Mucosa of descending colon (tissue), 3 donors: ENCODE measurements at regions not wholly inside any gene's neighbourhood (a gene's known extent, or its start where the extent isn't known, plus 50 kb on each side); places are given as distances from the start of the nearest gene placed in this dataset.

Experiments used
- ATAC-seq: fragments of 200-7000 bp; cut with Tn5 transposase; one replicate; pipeline ENCODE4 v1.9.1; 2020; ENCODE audit warnings: mild to moderate bottlenecking, moderate library complexity
- DNase-seq, 3 donors: peaks; one replicate each; pipeline ENCODE4 v3.0.0-alpha.2; 2020
- H3K36me3 ChIP-seq: fragments of 200-600 bp; one replicate; pipeline ENCODE4 v1.8.0; 2021; ENCODE audit warnings: low read depth, mild to moderate bottlenecking
- H3K4me1 ChIP-seq: fragments of 200-600 bp; one replicate; pipeline ENCODE4 v1.8.0; 2021; ENCODE audit warnings: low read depth, mild to moderate bottlenecking
- H3K4me3 ChIP-seq: fragments of 200-600 bp; one replicate; pipeline ENCODE4 v1.8.0; 2021; ENCODE audit warnings: mild to moderate bottlenecking
- H3K9me3 ChIP-seq: fragments of 200-600 bp; one replicate; pipeline ENCODE4 v1.8.0; 2021; ENCODE audit warnings: mild to moderate bottlenecking
- intact Hi-C, 2 donors: fragments of 100-400 bp; cut with DNase I in 1 of 2; cut with micrococcal nuclease in 1 of 2; formaldehyde crosslinking; loops; one replicate each; pipeline versions ENCODE4 v1.11.0 to v1.11.1; 2022; cut with DNase I, micrococcal nuclease
- TF ChIP-seq, protein P1 (sequence below): fragments of 200-600 bp; IDR thresholded peaks from one replicate; pipeline ENCODE4 v1.8.0; 2022; ENCODE audit warnings: antibody characterized with exemption, mild to moderate bottlenecking
- donor health status: DM: no; HTN: no; CAD: no; lungs with moderate emphysema.
- donor health status: DM: no; HTN: no; CAD: no.
- donor health status: DM: no; HTN: yes; CAD: no.

DNA sequence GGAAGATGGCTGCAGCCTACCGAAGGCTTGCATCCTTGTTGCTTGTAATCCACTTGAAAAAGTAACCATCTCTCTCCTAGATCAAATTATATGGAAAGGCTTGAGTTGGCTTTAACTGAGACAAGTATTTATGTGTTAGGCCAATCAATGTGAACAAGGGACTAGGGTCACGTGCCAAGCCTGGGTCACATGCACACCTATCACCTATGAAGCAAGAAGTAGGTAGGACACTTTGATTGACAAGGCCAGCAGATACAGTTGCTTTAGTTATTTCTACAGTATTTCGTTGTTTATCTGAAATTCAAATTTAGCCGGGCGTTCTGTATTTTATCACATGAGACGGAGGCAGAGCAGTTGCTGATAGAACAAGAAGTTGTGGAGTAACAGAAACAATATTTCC is 212.3 kb upstream of the OTX2 start:
- intact Hi-C loops: no loop called here
- ATAC-seq (no peak), DNase-seq (no peak)
- H3K9me3 ChIP-seq: no peaks in the 10 kb centered on the region
- TF ChIP-seq, protein P1, sequence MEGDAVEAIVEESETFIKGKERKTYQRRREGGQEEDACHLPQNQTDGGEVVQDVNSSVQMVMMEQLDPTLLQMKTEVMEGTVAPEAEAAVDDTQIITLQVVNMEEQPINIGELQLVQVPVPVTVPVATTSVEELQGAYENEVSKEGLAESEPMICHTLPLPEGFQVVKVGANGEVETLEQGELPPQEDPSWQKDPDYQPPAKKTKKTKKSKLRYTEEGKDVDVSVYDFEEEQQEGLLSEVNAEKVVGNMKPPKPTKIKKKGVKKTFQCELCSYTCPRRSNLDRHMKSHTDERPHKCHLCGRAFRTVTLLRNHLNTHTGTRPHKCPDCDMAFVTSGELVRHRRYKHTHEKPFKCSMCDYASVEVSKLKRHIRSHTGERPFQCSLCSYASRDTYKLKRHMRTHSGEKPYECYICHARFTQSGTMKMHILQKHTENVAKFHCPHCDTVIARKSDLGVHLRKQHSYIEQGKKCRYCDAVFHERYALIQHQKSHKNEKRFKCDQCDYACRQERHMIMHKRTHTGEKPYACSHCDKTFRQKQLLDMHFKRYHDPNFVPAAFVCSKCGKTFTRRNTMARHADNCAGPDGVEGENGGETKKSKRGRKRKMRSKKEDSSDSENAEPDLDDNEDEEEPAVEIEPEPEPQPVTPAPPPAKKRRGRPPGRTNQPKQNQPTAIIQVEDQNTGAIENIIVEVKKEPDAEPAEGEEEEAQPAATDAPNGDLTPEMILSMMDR: no peak
- H3K36me3 ChIP-seq: no peaks in the 10 kb centered on the region
- H3K4me1 ChIP-seq: no peaks in the 10 kb centered on the region
- H3K4me3 ChIP-seq: no peak overlapping the region

DNA sequence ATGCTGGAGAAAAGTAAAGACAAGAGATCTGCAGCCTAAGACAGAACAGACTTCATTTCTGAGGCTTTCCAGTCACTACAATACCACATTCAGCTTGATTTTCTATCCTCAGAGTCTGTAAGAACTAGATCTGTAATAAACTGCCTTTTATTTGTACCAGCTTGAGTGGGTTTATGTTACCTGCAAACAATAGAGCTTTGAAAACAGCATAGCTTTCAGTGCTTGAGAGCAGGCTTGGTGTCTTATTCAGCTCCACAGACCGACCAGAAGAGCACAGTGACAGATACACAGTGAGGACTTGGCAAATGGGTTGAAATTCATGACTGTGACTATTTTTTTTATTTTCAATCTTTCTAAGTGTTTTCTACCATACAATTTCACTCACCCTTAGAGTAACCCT is 207.8 kb upstream of the OTX2 start:
- TF ChIP-seq, protein P1: no peak
- peaks cover 6% of the 10 kb centered on the region for H3K9me3 ChIP-seq
- intact Hi-C loops: no loop called here
- H3K4me3 ChIP-seq: no peak overlapping the region
- no peaks in the 10 kb centered on the region for H3K4me1 ChIP-seq
- no peak for ATAC-seq
- no peak for DNase-seq
- H3K36me3 ChIP-seq: no peaks in the 10 kb centered on the region

DNA sequence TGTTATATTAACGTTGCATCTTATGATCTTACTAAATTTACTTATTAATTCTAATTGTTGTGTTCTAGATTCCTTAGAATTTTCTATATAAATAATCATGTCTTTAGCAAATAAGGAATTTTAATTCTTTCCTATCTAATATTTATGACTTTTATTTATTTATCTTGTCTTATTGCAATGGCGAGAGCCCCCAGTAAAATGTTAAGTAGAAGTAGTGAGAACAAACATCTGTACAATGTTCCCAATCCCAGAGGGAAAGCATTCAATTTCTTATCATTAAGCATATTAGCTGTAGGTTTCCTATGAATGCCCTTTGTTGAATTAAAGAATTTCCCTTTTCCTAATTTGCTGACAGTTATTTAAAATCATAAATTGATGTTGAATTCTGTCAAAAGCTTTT is 203.7 kb upstream of the OTX2 start:
- Histone ChIP-seq H3K4me3 (no peak overlapping the region), H3K4me1 (no peaks in the 10 kb centered on the region), H3K9me3 (peaks cover 6% of the 10 kb centered on the region), H3K36me3 (no peaks in the 10 kb centered on the region)
- TF ChIP-seq, protein P1: no peak
- ATAC-seq: no peak
- DNase-seq: no peak
- intact Hi-C loops: no loop called here

DNA sequence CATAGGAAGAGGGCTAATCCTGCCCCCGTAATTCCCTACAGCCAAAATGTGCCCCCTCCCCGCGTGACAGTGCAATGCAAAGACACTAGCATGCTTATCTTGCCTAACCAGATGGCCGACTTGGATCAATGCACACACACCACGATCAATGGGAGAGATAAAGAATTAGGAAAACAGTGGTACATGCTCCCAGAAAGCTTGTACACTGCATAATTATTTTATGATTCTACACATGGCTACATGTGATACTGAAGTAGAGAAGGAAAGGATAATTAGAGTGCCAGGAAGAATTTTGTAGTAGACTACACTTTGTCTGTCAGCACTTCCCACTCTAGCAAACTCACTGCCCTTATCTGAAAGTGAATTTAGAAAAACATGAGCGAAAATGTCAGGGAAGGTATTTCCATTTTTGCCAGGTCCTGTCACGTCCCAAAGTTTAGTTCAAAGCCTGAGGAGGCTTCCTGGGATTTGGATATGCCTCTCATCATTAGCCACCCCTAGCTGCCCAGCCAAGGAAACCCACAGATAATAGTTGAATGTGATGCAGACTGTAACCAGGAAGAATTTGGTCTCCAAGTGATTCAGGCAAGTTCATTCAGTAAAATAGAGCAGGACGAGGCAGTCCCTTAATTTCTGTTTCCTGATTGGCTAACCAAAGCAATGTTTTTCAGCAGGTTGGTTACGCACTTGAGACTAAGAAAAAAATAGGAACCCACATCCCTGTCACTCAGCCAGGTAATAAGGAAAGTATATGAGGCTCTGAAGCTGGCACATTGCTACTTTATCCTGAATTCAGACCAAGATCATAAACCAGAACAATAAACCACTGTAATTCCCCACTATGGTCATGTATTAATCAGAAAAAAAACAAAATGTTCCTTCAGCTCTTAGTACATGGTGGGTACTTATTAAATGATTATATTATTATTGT is 199.6 kb upstream of the OTX2 start:
- ATAC-seq (peak; percentile 84), DNase-seq (peak in 1 of 3 donors; percentile 7)
- H3K36me3 ChIP-seq: no peaks in the 10 kb centered on the region
- H3K4me3 ChIP-seq: no peak overlapping the region
- H3K9me3 ChIP-seq: peaks cover 6% of the 10 kb centered on the region
- intact Hi-C loops: no loop called here
- H3K4me1 ChIP-seq: no peaks in the 10 kb centered on the region
- TF ChIP-seq, protein P1: no peak

DNA sequence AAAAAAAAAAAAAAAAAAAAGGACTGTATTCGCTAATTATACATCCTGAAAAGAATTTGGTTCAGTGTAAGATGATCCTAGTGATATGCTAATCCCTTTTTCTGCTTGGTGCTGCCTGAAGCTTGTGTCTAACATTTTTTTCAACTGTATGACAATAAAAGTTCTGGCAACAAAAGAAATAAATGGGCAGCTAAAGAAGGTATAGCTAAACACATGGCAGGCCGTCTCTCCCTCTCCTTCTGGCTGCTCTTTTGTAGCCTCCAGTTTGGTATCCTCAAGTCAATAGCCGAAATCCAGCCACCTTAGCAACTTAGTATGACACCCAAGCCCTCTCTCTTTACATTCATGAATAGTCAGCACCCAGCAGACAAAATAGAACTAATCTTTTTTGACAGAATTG is 198.3 kb upstream of the OTX2 start:
- TF ChIP-seq, protein P1: no peak
- Histone ChIP-seq H3K4me3 (no peak overlapping the region), H3K4me1 (no peaks in the 10 kb centered on the region), H3K36me3 (no peaks in the 10 kb centered on the region), H3K9me3 (no peaks in the 10 kb centered on the region)
- ATAC-seq (no peak), DNase-seq (no peak)
- intact Hi-C loops: no loop called here
